ENCODE measurements at regions not wholly inside any gene's neighbourhood (a gene's known extent, or its start where the extent isn't known, plus 50 kb on each side); places are given as distances from the start of the nearest gene placed in this dataset.
"Not testable (repeated sequence)": the region's sequence is repeated elsewhere in the genome, so short reads cannot be mapped to it uniquely, and the experiment has no call there.

DNA sequence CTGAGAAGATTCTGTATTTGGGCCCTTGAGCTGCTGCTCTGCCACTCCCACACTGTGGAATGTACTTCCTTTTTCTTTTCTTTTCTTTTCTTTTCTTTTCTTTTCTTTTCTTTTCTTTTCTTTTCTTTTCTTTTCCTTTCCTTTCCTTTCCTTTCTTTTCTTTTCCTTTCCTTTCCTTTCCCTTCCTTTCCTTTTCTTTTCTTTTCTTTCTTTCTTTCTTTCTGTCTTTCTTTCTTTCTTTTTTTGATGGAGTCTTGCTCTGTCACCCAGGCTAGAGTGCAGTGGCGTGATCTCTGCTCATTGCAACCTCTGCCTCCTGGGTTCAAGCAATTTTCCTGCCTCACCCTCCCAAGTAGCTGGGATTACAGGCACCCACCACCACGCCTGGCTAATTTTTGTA is 89.8 kb downstream of the DNAAF6 start:
- not testable (repeated sequence) for FAIRE-seq; DNase-seq (ENCODE audit: extremely low spot score, insufficient read length, low read depth)

DNA sequence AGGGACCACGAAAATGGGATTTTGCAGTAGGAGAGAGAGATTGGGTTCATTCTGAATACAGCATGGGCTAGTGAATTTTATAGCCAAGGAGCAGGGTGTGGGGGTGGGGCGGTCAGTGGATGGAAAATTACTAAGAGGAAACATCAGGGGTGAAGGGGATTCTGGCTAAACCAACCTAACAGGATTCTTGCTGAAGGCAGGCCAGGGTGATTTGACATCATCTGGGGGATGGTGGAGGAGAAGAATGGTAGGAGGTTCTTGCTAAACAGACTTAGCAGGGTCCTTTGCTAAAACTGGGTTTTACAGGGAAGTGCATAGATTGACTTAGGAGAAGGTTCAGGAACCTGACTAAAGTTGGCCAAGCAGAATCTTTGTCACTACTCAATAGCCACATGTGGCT is 91.9 kb downstream of the DNAAF6 start:
- DNase-seq (ENCODE audit: extremely low spot score, insufficient read length, low read depth) (no peak), FAIRE-seq (no peak)

DNA sequence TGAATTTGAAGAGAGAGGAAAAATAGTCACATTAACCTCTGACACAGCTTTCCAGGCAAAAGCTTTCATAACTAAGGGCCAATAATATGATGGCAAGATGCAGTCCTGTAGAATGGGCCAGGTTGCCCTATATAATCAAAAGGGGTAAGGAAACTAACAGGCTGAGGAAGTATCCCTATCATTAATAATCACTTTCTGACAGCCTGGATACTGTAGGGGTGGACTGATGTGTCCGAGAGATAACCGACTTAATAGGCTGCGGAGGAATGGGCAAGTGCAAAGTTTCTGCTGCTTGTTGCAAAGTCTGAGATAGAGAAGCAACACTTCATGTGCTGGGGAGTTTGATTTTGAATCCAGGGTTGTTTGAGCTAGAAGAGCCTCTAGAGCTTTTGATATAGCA is 94.8 kb downstream of the DNAAF6 start:
- FAIRE-seq (no peak), DNase-seq (ENCODE audit: extremely low spot score, insufficient read length, low read depth) (no peak)

DNA sequence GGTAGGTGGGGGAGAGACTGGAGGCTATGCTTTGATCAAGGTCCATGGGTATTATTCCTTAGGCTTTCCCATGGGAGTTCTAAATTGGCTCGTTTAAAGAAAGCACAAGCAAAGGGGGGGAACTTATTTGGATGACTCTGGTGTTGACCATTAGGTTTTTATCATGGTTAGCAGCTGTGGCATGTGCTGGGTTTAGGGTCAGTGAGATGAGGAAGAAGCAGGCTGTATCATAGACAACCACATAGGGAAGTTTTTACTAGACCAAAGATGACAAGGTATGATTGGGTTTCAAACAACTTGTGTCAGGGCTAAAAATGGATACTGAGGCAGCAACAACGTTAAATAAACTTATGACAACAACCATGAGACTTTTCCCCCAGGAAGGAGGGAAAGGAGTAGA is 97.7 kb downstream of the DNAAF6 start:
- no peak for FAIRE-seq
- DNase-seq (ENCODE audit: extremely low spot score, insufficient read length, low read depth): no peak

DNA sequence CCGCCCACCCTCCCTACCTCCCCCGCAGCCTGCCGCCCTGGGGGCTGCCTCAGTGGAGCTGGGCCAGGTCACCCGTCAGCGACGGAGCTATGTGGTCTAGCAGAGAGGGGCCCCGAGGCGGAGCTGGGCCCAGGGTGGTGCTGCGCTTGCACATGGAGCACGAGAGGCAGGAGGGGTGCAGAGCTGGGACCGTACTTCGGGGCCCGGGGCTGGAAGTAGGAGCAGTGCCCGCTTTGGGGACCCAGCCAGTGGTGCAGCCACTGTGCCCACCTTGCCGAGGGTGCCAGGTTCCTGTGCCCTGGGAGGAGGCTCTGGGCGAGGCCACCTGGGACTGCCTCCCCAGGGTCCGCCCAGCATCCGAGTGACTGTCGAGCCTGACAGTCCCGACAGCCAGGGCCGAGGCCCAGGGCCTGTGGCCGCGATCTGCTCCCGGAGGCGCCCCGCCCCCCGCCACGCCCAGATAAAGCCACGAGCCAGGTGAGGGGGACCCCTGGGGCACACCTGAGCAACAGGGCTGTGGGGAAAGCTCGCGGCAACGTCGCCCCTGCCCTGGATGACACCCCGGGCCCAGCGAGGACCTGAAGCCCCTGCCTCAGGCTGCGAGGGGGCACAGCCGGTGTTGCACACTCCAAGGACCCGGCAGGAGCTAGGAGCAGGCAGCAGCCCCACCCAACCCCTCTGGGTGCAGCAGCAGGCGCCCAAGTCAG is 117.5 kb downstream of the DNAAF6 start:
- DNase-seq (ENCODE audit: extremely low spot score, insufficient read length, low read depth): no peak
- no peak for FAIRE-seq

DNA sequence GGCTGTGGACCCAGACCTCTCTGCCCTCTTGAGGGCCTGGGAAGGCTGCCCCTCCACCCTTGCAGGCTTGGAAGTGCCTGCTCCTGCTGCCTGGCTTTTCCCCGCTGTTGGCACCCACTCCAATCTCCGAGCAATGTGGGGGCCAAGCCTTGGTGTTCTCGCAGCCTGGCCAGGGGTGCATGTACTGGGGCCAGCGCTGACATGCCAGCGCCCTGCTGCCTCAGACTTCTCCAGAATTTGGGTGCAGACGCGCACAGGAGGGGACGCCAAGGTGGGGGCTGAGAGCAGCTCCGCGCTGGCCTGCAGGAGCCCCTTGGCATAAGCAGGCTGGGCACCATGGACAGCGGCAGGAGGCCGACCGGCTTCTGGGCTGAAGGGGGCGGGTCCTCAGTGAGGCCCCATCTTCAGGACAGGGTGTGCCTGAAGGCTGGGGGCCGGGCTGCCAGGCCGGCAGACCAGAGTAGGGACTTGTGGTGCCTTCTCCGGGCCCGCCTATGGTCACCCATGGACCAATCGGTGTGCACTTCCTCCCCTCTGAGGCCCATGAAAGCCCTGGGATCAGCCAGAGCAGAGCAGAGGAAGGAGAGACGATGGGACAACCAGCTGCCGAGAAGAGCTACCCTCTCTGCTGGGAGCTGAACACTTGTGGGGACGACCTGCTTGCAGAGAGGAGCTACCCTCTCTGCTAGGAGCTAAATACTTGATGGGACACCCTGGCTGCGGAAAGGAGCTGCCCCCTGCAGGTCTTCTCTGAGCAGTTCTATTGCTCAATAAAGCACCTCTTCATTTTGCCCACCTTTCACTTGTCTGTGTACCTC is 118.3 kb downstream of the DNAAF6 start:
- FAIRE-seq (no peak), DNase-seq (ENCODE audit: extremely low spot score, insufficient read length, low read depth) (no peak)

DNA sequence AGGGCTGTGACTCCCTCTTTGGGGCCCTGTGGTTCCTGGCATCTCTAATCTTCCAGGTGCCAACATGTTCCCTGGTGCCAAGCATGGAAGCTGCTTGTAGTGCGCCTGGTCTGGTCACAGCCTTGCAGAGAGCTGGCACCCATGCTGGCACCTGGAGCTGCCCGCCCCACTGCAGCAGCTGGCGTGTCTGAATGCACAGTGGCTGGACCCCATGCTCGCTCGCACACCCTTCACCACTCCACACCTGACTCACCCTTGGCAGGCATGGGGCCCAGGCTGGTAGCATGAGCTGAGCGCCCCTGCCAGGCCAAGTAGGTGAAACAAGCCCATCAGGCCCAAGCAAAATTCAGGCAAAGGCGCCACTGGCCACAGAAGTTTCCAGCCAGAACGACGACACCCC is 119.1 kb downstream of the DNAAF6 start:
- DNase-seq (ENCODE audit: extremely low spot score, insufficient read length, low read depth): no peak
- no peak for FAIRE-seq

DNA sequence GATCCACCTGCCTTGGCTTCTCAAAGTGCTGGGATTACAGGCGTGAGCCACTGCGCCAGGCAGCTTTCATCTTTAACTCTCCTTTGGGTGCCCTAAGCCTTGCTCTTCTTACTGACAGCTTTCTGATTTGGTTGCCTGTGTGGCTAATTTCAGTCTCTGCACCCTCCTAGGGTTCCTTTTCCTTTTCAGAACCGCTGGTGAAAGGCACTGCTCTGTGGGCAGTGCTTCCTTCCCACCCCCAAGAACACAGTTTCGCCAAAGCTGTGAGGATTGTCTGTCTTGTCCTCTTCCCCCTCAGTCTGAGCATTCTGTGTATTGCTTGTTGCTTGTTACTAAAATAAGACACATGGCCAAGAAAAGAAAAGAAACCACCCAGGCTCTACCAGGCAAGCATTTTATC is 101.4 kb upstream of the FRMPD3 start:
- no peak for DNase-seq (ENCODE audit: extremely low spot score, insufficient read length, low read depth)
- FAIRE-seq: no peak

DNA sequence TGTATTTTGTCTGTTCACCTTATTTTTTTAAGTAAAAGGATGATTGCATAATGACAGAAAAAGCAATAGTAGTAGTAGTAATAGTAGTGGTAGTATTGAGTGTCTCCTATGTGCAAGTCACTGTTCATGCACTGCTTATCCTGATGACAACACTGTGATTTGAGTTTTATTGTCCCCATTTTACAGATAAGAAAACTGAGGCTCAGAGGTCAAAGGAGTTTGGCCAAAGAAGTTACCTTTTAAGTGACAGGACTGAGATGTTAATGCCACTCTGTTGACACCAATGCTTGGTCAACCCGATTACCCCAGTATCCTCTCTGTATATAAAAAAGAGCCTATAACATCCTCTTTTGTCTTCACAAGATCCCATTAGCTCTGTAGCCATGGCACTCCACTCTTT is 100.5 kb upstream of the FRMPD3 start:
- FAIRE-seq (no peak), DNase-seq (ENCODE audit: extremely low spot score, insufficient read length, low read depth) (no peak)

DNA sequence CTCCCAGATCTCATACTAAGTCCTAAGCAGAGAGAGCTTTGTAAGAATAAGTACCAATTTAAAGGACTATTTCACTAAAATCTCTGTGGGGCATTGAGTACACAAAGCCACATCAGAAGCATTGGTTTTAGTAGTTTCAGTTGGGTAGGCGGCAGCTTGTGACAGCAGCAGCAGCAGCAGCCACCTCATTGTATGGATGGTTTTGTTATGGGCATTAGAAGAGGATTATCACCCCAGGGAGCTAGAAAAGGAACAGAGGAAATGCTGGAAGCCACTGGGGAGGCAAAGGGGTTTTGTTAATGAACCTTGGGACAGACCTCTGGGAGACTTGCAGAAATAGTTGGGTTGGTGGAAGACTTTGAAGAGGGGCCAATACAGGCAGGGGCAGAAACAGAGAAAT is 93.9 kb upstream of the FRMPD3 start:
- FAIRE-seq (no peak), DNase-seq (ENCODE audit: extremely low spot score, insufficient read length, low read depth) (no peak)

DNA sequence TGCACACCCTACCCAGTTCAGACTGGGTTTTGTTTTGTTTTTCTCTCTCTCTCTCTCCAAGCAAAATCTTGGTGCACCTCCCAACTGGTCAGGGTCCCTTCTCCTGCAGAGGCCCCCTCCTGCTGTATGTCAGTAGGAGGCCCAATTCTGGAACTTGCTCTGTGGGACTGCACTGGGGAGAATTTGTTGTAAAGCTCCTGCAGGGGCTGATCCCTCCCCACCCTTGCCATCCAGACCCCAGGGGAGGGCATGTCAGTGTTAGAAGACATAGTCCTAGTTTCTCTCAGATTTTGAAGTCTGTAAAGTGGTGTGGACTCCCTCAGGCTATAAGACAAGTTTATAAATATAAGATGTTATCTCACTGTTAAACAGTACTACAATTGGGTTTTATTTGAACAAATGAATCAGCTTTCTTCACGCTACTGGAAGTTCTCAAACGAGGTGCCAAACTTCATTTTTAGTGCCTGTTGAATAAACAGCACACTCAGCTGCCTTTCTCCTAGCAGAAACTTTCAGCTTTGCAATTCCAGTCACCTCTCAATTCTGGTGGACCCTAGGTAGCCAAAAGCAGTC is 88.6 kb upstream of the FRMPD3 start:
- FAIRE-seq (no peak), DNase-seq (ENCODE audit: extremely low spot score, insufficient read length, low read depth) (no peak)

DNA sequence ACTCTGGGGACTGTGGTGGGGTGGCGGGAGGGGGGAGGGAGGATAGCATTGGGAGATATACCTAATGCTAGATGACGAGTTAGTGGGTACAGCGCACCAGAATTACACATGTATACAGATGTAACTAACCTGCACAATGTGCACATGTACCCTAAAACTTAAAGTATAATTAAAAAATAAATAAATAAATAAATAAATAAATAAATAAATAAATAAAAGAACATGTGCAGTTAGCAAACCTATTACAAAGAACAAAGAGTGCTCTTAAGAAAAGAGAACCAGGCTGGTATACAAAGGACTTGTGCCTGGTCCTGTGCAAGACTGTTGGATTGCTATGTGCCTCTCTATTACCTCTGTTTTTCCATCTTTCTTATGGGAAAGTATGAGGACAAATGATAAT is 79.3 kb upstream of the FRMPD3 start:
- FAIRE-seq; DNase-seq (ENCODE audit: extremely low spot score, insufficient read length, low read depth): not testable (repeated sequence)

DNA sequence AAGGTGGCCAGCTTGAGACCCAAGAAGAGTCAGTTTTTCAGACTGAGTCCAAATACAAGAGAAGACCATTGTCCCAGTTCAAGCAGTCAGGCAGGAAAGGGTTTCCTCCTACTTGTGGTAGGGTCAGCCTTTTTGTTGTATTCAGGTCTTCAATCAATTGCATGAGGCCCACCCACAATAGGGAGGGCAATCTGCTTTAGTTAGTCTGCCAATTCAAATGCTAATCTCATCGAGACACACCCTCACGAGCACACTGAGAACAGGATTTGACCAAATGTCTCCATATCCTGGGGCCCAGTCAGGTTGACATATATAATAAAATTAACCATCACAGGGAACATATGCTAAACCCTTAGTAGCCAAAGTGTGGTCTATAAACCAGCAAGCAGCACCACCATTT is 75.3 kb upstream of the FRMPD3 start:
- DNase-seq (ENCODE audit: extremely low spot score, insufficient read length, low read depth) (no peak), FAIRE-seq (no peak)

DNA sequence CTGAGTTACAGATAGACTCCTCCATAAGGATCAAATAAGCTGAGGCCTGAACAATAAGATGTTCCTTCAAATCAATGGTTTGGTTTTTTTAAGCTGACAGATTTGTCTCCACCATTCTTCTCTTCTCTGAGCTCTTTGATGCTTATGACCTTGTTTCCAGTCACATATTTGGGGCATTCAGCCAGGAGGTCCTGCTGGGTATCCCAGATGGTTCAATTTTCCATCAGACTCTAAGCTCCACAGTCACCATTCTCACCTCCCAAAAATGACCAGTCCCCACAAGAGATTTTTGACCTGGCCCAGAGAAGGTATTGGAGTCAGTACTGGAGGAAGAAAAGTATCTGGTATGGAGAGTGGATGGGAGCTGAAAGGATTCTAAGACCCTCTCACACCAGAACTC is 74.6 kb upstream of the FRMPD3 start:
- no peak for FAIRE-seq

DNA sequence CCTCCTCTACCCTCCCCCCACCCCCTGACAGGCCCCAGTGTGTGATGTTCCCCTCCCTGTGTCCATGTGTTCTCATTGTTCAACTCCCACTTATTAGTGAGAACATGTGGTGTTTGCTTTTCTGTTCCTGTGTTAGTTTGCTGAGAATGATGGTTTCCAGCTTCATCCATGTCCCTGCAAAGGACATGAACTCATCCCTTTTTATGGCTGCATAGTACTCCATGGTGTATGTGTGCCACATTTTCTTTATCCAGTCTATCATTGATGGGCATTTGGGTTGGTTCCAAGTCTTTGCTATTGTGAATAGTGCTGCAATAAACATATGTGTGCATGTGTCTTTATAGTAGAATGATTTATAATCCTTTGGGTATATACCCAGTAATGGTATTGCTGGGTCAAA is 73.3 kb upstream of the FRMPD3 start:
- not testable (repeated sequence) for DNase-seq (ENCODE audit: extremely low spot score, insufficient read length, low read depth); FAIRE-seq

More for the DNA sequence above, 74.6 kb upstream of the FRMPD3 start:
- no peak for DNase-seq (ENCODE audit: extremely low spot score, insufficient read length, low read depth)

DNA sequence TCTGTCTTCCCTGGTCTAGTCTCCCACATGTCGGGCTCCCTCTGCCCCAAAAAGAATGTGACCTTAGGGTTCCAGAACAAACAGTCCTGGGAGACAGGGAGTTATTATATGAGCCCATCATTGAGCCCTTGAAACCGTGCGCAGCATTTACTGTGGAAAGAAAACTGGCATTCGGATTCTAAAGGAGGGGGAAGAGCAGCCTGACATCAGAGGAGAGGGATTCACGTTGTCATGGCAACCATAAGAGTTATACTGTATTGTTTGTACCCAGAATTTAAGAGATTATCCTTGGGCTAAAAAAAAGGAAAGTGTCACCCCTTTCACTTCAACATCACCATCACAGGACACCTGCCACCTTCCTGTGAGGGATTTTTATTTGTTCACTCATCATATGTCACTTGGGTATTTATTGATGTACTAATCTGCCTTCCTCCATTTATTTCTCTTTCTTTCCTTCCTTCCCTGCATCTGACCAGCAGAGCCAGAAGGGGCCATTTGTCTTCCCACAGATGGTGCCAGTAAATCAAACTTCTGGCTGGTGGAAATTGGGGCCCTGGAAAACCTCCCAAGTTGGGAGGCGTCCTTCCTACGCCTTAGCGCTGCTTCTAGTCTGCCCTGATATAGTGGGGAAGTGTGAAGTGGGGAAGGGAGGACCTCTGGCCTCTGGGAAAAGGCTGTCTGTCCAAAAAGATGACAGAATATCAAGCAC is 64.9 kb upstream of the FRMPD3 start:
- DNase-seq (ENCODE audit: extremely low spot score, insufficient read length, low read depth) (no peak), FAIRE-seq (no peak)

DNA sequence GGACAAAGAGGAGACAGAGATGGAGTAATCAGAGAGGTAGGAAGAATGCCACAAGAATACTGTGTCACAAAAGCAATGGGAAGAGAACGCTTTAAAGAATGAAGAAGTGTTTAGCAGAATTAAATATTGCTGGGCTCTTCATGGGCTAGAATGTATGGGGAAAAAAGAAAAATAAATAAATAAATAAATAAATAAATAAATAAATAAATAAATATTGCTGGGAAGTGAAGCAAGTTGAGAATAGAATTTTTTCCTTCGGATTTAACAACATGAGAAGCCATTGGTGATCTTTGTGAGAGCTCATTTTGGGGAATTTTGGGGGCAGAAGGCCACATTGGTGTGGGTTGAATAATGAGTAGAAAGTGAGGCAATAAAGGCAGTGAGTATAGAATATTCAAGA is 59.7 kb upstream of the FRMPD3 start:
- DNase-seq (ENCODE audit: extremely low spot score, insufficient read length, low read depth) (no peak), FAIRE-seq (no peak)

DNA sequence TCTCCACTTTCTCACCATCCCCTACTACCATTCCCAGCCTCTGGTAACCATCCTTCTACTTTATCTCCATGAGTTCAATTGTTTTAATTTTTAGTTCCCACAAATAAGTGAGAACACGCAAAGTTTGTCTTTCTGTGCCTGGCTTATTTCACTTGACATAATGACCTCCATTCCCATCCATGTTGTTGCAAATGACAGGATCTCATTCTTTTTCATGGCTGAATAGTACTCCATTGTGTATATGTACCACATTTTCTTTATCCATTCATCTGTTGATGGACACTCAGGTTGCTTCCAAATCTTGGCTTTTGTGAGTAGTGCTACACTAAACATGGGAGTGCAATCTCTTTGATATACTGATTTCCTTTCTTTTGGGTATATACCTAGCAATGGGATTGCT is 55.8 kb upstream of the FRMPD3 start:
- not testable (repeated sequence) for FAIRE-seq; DNase-seq (ENCODE audit: extremely low spot score, insufficient read length, low read depth)

DNA sequence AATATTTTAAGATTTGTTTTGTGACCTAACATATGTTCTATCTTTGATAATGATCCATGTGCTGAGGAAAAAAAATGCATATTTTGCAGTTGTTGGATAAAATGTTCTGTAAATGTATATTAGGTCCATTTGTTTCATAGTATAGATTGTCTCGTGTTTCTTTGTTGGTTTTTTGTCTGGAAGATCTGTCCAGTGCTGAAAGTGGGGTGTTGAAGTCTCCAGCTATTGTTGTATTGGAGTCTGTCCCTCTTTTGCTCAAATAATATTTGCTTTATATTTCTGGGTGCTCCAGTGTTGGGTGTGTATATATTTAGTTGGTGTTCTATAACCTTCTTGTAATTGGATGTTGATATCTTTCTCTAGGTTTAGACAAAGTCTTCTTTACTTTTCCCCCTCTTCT is 53.2 kb upstream of the FRMPD3 start:
- no peak for DNase-seq (ENCODE audit: extremely low spot score, insufficient read length, low read depth)
- no peak for FAIRE-seq

DNA sequence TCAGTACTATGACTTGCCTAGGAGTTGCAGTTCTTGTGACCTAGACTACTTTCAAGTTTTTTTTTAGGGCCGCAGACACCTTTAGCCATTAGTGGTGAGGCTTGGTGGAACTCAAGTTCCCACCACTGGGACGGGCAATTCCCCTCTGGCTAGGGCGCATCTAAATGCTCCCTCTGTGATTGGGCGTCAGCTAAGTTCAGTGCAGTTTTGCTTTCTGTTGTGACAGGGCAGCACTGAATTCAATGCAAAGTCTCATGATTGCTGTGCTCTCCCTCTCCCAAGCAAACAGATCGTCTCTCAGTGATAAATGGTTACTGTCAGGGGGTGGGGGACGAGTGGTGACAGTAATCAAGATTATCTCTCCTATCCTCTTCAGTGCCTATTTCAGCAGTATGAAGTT is 52.7 kb upstream of the FRMPD3 start:
- no peak for DNase-seq (ENCODE audit: extremely low spot score, insufficient read length, low read depth)
- FAIRE-seq: no peak

DNA sequence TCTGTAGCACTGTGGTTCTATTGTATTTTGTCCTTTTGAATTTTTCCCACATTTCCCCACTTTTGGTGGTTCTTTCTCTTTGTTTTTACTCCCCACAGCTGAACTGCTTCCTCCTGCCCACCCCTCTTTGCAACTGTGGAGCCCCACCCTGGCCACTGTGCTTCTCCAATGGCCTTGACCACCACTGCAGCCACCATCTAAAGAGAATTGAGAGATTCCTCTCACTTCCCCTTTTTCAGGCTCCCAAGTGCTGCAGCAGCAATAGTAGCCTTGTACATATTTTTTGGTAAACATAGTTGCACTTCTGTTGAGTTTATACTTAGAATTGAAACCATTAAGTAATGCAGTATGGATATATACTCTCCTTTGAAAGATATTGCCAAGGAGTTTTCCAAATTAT is 51.3 kb upstream of the FRMPD3 start:
- FAIRE-seq (peak; percentile 29), DNase-seq (ENCODE audit: extremely low spot score, insufficient read length, low read depth) (no peak)
